NCI-H1694 (cell line): ENCODE measurements at regions not wholly inside any gene's neighbourhood (a gene's known extent, or its start where the extent isn't known, plus 50 kb on each side); places are given as distances from the start of the nearest gene placed in this dataset.

ENCODE experiments used
- DNase-seq: peaks from one replicate; lab custom pipeline; 2025; lab: John Stamatoyannopoulos, UW

GRCh38 chr7:22624781-22625180 is 102.2 kb upstream of the IL6 start:
- DNase-seq = no peak

GRCh38 chr7:22622116-22622785 is 104.7 kb upstream of the IL6 start:
- DNase-seq = no peak

GRCh38 chr7:22618528-22618927 is 108.5 kb upstream of the IL6 start:
- DNase-seq = no peak

GRCh38 chr7:22617166-22617565 is 109.8 kb upstream of the IL6 start:
- no peak for DNase-seq

GRCh38 chr7:22613496-22613895 is 113.5 kb upstream of the IL6 start:
- no peak for DNase-seq

- DNase-seq = no peak
Measured at GRCh38 chr7:22612776-22613175, 112.8 kb upstream of the STEAP1B start.

GRCh38 chr7:22611758-22612079 is 111.7 kb upstream of the STEAP1B start:
- DNase-seq = no peak

GRCh38 chr7:22610951-22611757 is 111.2 kb upstream of the STEAP1B start:
- DNase-seq = no peak

GRCh38 chr7:22610263-22610662 is 110.3 kb upstream of the STEAP1B start:
- DNase-seq = no peak

GRCh38 chr7:22607180-22607579 is 107.2 kb upstream of the STEAP1B start:
- no peak for DNase-seq

GRCh38 chr7:22604246-22604645 is 104.3 kb upstream of the STEAP1B start:
- no peak for DNase-seq

- DNase-seq = no peak
Measured at GRCh38 chr7:22601812-22602565, 102.0 kb upstream of the STEAP1B start.

- DNase-seq = no peak
Measured at GRCh38 chr7:22601408-22601807, 101.4 kb upstream of the STEAP1B start.

GRCh38 chr7:22601003-22601402 is 101.0 kb upstream of the STEAP1B start:
- DNase-seq = no peak

GRCh38 chr7:22598318-22598920 is 98.4 kb upstream of the STEAP1B start:
- DNase-seq = no peak

- no peak for DNase-seq
Measured at GRCh38 chr7:22597844-22598243, 97.9 kb upstream of the STEAP1B start.

- no peak for DNase-seq
Measured at GRCh38 chr7:22596763-22597400, 96.9 kb upstream of the STEAP1B start.

- DNase-seq = no peak
Measured at GRCh38 chr7:22594020-22594419, 94.0 kb upstream of the STEAP1B start.

GRCh38 chr7:22591271-22591670 is 91.3 kb upstream of the STEAP1B start:
- no peak for DNase-seq

- no peak for DNase-seq
Measured at GRCh38 chr7:22589641-22590201, 89.7 kb upstream of the STEAP1B start.

GRCh38 chr7:22588351-22588750 is 88.4 kb upstream of the STEAP1B start:
- no peak for DNase-seq

GRCh38 chr7:22587322-22587721 is 87.3 kb upstream of the STEAP1B start:
- DNase-seq = no peak
